Lung (tissue), 11 donors: ENCODE measurements at regions not wholly inside any gene's neighbourhood (a gene's known extent, or its start where the extent isn't known, plus 50 kb on each side); places are given as distances from the start of the nearest gene placed in this dataset.

Source experiments
- ATAC-seq: fragments of 200-7000 bp; cut with Tn5 transposase; one replicate; pipeline ENCODE4 v1.9.1; 2020; ENCODE audit warnings: moderate number of reproducible peaks; ENCODE audit not compliant: insufficient read depth, low FRiP score
- DNase-seq, 3 donors: peaks; one replicate each; pipeline ENCODE4 v3.0.0-alpha.2; 2013 to 2017
- H3K27ac ChIP-seq, 2 donors: one replicate each; pipeline ENCODE4 v1.5.1; 2013; ENCODE audit warnings: mild to moderate bottlenecking in 2 of 2, moderate library complexity in 2 of 2, control low read depth in 1 of 2, inconsistent platforms in 1 of 2, low read depth in 1 of 2, low read length in 1 of 2
- H3K27me3 ChIP-seq, 3 donors: one replicate each; pipeline ENCODE4 v1.5.1; 2013; ENCODE audit warnings: low read length in 2 of 3; ENCODE audit not compliant: control insufficient read depth in 3 of 3, insufficient read depth in 3 of 3
- H3K36me3 ChIP-seq, 4 donors: one replicate each; pipeline ENCODE4 v1.5.1; 2013; ENCODE audit warnings: low read length in 4 of 4, mild to moderate bottlenecking in 1 of 4, moderate library complexity in 1 of 4; ENCODE audit not compliant: control insufficient read depth in 4 of 4, insufficient read depth in 4 of 4
- H3K4me1 ChIP-seq, 5 donors: one replicate each; pipeline ENCODE4 v1.5.1; 2013; ENCODE audit warnings: low read length in 5 of 5, mild to moderate bottlenecking in 2 of 5, moderate library complexity in 1 of 5; ENCODE audit not compliant: control insufficient read depth in 5 of 5, insufficient read depth in 5 of 5
- H3K4me3 ChIP-seq: one replicate; pipeline ENCODE4 v1.5.1; 2013; ENCODE audit warnings: mild to moderate bottlenecking, control low read depth, moderate library complexity
- H3K9ac ChIP-seq, 2 donors: one replicate each; pipeline ENCODE4 v1.5.1; 2013; ENCODE audit warnings: low read length in 2 of 2, control low read depth in 1 of 2; ENCODE audit not compliant: insufficient read depth in 1 of 2
- H3K9me3 ChIP-seq, 4 donors: one replicate each; pipeline ENCODE4 v1.5.1; 2013; ENCODE audit warnings: low read length in 3 of 4, mild to moderate bottlenecking in 1 of 4, moderate library complexity in 1 of 4; ENCODE audit not compliant: control insufficient read depth in 4 of 4, insufficient read depth in 3 of 4
- WGBS, 2 donors: extraction: QIAGEN DNeasy Blood & Tissue Kit; methylation state at CpG; one replicate each; pipeline ENCODE4 v1.1.7; 2013; 5-methylcytosine and 5-hydroxymethylcytosine counted together
- TF ChIP-seq, protein P1 (sequence below): IDR thresholded peaks from 2 replicates; pipeline ENCODE4 v1.5.1; 2012; ENCODE audit warnings: mild to moderate bottlenecking; ENCODE audit errors: control extremely low read depth, extremely low read depth
- donor health status: control.
- donor health status: control.
- donor health status: Bipolar disorder and iron deficiency.
- donor health status: healthy.
- donor health status: DM: yes; HTN: yes; CAD: no.

DNA sequence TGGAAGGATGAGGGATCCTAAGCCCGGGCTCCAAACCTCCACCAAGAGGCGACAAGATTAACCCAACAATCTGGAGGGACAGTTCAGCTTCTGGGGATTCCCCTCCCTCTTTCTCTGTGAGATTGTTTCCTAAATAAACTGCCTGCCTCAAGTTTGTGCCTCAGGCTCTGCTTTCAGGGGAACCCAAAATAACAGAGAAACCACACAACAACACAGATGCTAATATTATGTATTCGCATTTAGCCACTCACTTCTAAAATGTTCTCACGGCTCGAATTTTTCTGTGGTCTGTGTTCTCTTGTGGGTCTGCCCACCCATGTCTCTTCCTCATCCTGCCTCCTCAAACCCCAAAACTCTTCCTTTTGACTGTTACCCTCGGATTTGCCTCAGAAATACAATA lies 1381.1 kb upstream of the SLC10A2 start:
- WGBS, 2 donors, result 83 to 86% methylated on average over 6 of the region's 6 CpGs
- Histone ChIP-seq H3K9ac (no peak overlapping the region), H3K27ac (no peak overlapping the region), H3K27me3 (no peaks in the 10 kb centered on the region), H3K4me3 (no peak overlapping the region), H3K4me1 (no peaks in the 10 kb centered on the region), H3K9me3 (peaks cover 0 to 5% (median 2%) of the 10 kb centered on the region in 4 donors), H3K36me3 (no peaks in the 10 kb centered on the region)
- TF ChIP-seq, protein P1, sequence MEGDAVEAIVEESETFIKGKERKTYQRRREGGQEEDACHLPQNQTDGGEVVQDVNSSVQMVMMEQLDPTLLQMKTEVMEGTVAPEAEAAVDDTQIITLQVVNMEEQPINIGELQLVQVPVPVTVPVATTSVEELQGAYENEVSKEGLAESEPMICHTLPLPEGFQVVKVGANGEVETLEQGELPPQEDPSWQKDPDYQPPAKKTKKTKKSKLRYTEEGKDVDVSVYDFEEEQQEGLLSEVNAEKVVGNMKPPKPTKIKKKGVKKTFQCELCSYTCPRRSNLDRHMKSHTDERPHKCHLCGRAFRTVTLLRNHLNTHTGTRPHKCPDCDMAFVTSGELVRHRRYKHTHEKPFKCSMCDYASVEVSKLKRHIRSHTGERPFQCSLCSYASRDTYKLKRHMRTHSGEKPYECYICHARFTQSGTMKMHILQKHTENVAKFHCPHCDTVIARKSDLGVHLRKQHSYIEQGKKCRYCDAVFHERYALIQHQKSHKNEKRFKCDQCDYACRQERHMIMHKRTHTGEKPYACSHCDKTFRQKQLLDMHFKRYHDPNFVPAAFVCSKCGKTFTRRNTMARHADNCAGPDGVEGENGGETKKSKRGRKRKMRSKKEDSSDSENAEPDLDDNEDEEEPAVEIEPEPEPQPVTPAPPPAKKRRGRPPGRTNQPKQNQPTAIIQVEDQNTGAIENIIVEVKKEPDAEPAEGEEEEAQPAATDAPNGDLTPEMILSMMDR, result no peak
- DNase-seq (no peak), ATAC-seq (no peak)

DNA sequence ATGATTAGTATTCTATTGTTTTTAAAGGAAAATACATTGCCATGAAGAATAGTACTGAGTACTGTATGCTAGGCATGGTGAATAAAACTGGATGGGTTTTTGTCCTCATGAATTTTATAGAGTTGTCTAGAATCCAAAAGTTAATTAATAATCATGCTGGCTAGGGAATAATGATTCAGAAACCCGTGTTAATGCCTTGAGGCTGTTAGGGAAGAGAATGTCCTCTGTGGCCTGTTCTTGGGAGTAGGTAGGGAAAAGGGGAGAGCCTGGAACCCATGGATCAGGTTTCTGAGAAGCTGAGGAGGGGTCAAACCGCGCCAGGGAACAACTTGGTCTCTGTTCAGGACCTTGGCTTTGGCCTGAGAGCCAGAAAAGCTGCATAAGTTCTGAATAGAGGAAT lies 1376.3 kb upstream of the SLC10A2 start:
- H3K9ac ChIP-seq, result no peak overlapping the region
- peaks cover 0 to 3% (median 1%) of the 10 kb centered on the region in 4 donors for H3K9me3 ChIP-seq
- H3K4me1 ChIP-seq, result peaks cover 0 to 3% (median 0%) of the 10 kb centered on the region in 5 donors
- H3K4me3 ChIP-seq, result no peak overlapping the region
- DNase-seq (no peak), ATAC-seq (no peak)
- WGBS, 2 donors, result 69 to 78% methylated on average over 3 of the region's 3 CpGs
- TF ChIP-seq, protein P1, result no peak
- H3K27ac ChIP-seq, result no peak overlapping the region
- no peaks in the 10 kb centered on the region for H3K27me3 ChIP-seq
- no peaks in the 10 kb centered on the region for H3K36me3 ChIP-seq

DNA sequence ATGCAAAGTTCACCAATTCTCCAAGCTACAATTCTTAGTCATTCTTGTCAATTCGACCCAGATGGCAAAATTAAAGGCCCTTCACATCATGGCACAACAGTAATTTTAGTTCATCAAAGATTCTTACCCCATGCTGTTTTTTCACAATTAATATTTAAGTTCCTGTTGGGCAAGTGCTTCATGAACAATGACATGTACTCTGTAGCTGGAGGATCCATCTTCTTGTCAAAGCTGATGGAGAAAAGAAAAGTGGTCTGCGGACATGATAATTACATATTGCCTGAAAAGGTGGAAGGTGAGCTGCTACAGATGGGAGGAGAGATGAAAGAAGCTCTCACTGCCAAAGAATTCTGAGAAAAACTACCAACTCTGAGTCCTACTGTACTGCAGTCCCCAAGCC lies 1370.3 kb upstream of the SLC10A2 start:
- H3K36me3 ChIP-seq, result no peaks in the 10 kb centered on the region
- H3K27ac ChIP-seq, result no peak overlapping the region
- 71 to 77% methylated on average over 2 of the region's 2 CpGs for WGBS, 2 donors
- no peak overlapping the region for H3K9ac ChIP-seq
- no peak overlapping the region for H3K4me3 ChIP-seq
- H3K27me3 ChIP-seq, result no peaks in the 10 kb centered on the region
- TF ChIP-seq, protein P1, result no peak
- no peak for DNase-seq
- H3K9me3 ChIP-seq, result no peaks in the 10 kb centered on the region
- ATAC-seq, result no peak
- peaks cover 0 to 3% (median 0%) of the 10 kb centered on the region in 5 donors for H3K4me1 ChIP-seq

DNA sequence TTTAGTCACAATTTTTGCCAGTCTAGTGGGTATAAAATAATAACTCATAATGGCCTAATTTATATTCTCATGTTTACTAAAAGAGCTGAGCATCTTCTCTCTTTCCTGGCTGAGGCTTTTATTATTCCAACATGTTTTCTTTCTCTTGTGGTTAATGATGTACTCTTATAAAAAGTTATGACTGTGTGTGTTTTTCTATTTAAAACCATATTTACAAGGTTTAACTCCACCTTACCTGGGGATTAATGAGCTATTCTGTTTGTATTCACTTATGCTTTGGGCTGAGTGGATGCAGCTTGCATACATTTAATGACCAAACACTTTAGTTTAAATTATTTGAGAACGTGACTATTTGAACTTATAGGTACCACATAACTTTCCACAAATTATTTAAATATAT lies 1365.7 kb upstream of the SLC10A2 start:
- Histone ChIP-seq H3K9ac (no peak overlapping the region), H3K36me3 (no peaks in the 10 kb centered on the region), H3K4me1 (no peaks in the 10 kb centered on the region), H3K4me3 (no peak overlapping the region), H3K9me3 (no peaks in the 10 kb centered on the region), H3K27me3 (no peaks in the 10 kb centered on the region), H3K27ac (no peak overlapping the region)
- TF ChIP-seq, protein P1, result no peak
- DNase-seq (no peak), ATAC-seq (no peak)
- 83 to 93% methylated on average over 1 of the region's 1 CpG for WGBS, 2 donors
